Neural progenitor cell (in vitro differentiated cells): ENCODE measurements at regions not wholly inside any gene's neighbourhood (a gene's known extent, or its start where the extent isn't known, plus 50 kb on each side); places are given as distances from the start of the nearest gene placed in this dataset.
A peak's percentile ranks its signal among the peaks of the same experiment; 100 is the strongest.

ENCODE experiments used
- DNase-seq: peaks from one replicate; pipeline ENCODE4 v3.0.0-alpha.2; 2016; ENCODE audit warnings: low spot score
- H2AFZ ChIP-seq: fragments of 200-600 bp; sonication (generic); replicated peaks from 2 replicates; pipeline ENCODE4 v1.6.1; 2016; ENCODE audit warnings: antibody characterized with exemption
- H3F3A ChIP-seq: fragments of 200-600 bp; sonication (generic); 2 replicates; pipeline ENCODE4 v1.6.1; 2016; ENCODE audit warnings: antibody characterized with exemption, low read depth
- H3K27ac ChIP-seq: fragments of 200-600 bp; sonication (generic); 2 replicates; pipeline ENCODE4 v1.5.1; 2016; ENCODE audit warnings: mild to moderate bottlenecking
- H3K27me3 ChIP-seq: fragments of 200-600 bp; sonication (generic); 2 replicates; pipeline ENCODE4 v1.6.1; 2016; ENCODE audit warnings: mild to moderate bottlenecking, moderate library complexity
- H3K36me3 ChIP-seq: fragments of 200-600 bp; sonication (generic); 2 replicates; pipeline ENCODE4 v1.5.1; 2016
- H3K4me1 ChIP-seq: fragments of 200-600 bp; sonication (generic); 2 replicates; pipeline ENCODE4 v1.6.1; 2016; ENCODE audit warnings: mixed run types
- H3K4me2 ChIP-seq: fragments of 200-600 bp; sonication (generic); 2 replicates; pipeline ENCODE4 v1.6.1; 2016
- H3K4me3 ChIP-seq: fragments of 200-600 bp; sonication (generic); 2 replicates; pipeline ENCODE4 v1.5.1; 2016
- H3K79me2 ChIP-seq: fragments of 200-600 bp; sonication (generic); 2 replicates; pipeline ENCODE4 v1.6.1; 2016; ENCODE audit warnings: low read depth
- H3K9ac ChIP-seq: fragments of 200-600 bp; sonication (generic); 2 replicates; pipeline ENCODE4 v1.6.1; 2016
- H3K9me3 ChIP-seq: fragments of 200-600 bp; sonication (generic); 2 replicates; pipeline ENCODE4 v1.5.1; 2016; ENCODE audit warnings: low read depth
- H4K20me1 ChIP-seq: fragments of 200-600 bp; sonication (generic); 2 replicates; pipeline ENCODE4 v1.6.1; 2016; ENCODE audit warnings: low read depth
- H3K27ac Mint-ChIP-seq: 3 replicates; pipeline ENCODE4 v1.8.0; 2021; ENCODE audit warnings: mixed read lengths
- H3K27me3 Mint-ChIP-seq: 2 replicates; pipeline ENCODE4 v1.8.0; 2022; ENCODE audit warnings: low read depth, mild to moderate bottlenecking, inconsistent platforms, moderate library complexity, mixed read lengths; ENCODE audit not compliant: insufficient read depth
- H3K36me3 Mint-ChIP-seq: 3 replicates; pipeline ENCODE4 v1.8.0; 2021; ENCODE audit warnings: mixed read lengths
- H3K4me1 Mint-ChIP-seq: 3 replicates; pipeline ENCODE4 v1.8.0; 2021; ENCODE audit warnings: mixed read lengths
- H3K4me3 Mint-ChIP-seq: 3 replicates; pipeline ENCODE4 v1.8.0; 2021; ENCODE audit warnings: mild to moderate bottlenecking, moderate library complexity, mixed read lengths
- H3K9me3 Mint-ChIP-seq: 3 replicates; pipeline ENCODE4 v1.8.0; 2020; ENCODE audit warnings: mixed read lengths
- EZH2 ChIP-seq: fragments of 200-600 bp; sonication (generic); IDR thresholded peaks from 2 replicates; pipeline ENCODE4 v1.6.1; 2017; ENCODE audit warnings: antibody characterized with exemption, mild to moderate bottlenecking, moderate library complexity
- EZH2phosphoT487 ChIP-seq: fragments of 200-600 bp; sonication (generic); IDR thresholded peaks from 2 replicates; pipeline ENCODE4 v1.6.1; 2017; ENCODE audit warnings: antibody characterized with exemption
- TF ChIP-seq, protein P1 (sequence below): fragments of 200-600 bp; sonication (generic); IDR thresholded peaks from 2 replicates; pipeline ENCODE4 v1.5.1; 2017; ENCODE audit warnings: antibody characterized with exemption, mild to moderate bottlenecking

DNA sequence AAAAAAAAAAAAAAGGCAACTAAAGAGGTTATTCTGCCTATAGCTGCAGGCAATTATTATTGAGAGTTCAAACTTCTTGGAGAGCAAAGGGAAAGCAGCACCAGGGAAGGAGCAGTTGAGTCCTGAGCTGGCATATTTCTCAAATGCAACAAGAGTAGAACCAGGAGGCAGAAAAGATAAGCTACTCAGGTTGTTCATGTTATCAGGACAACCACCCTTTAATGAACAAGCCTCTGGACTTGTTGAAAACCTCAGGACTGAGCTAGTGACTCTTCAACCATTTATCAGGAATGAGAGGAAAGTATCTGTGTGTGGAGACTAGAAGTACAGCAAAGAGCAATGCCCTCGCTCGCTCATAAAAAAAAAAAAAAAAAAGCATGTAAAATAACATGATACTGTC, 183.0 kb downstream of the KCTD12 start:
- Histone ChIP-seq H4K20me1 (no peaks in the 10 kb centered on the region), H3K4me2 (no peak overlapping the region), H3K9me3 (no peaks in the 10 kb centered on the region), H2AFZ (no peak overlapping the region), H3K36me3 (no peaks in the 10 kb centered on the region), H3F3A (no peaks in the 10 kb centered on the region), H3K27me3 (no peaks in the 10 kb centered on the region), H3K4me3 (no peak overlapping the region), H3K79me2 (no peaks in the 10 kb centered on the region), H3K9ac (no peak overlapping the region), H3K4me1 (no peaks in the 10 kb centered on the region), H3K27ac (no peak overlapping the region)
- DNase-seq = no peak
- Mint-ChIP-seq H3K36me3 (no peaks in the 10 kb centered on the region), H3K4me1 (no peaks in the 10 kb centered on the region), H3K4me3 (no peak overlapping the region), H3K27ac (no peak overlapping the region), H3K27me3 (peaks cover 6% of the 10 kb centered on the region), H3K9me3 (peaks cover 2% of the 10 kb centered on the region)
- no peak for TF ChIP-seq EZH2
- TF ChIP-seq EZH2phosphoT487 = no peak
- TF ChIP-seq, protein P1, sequence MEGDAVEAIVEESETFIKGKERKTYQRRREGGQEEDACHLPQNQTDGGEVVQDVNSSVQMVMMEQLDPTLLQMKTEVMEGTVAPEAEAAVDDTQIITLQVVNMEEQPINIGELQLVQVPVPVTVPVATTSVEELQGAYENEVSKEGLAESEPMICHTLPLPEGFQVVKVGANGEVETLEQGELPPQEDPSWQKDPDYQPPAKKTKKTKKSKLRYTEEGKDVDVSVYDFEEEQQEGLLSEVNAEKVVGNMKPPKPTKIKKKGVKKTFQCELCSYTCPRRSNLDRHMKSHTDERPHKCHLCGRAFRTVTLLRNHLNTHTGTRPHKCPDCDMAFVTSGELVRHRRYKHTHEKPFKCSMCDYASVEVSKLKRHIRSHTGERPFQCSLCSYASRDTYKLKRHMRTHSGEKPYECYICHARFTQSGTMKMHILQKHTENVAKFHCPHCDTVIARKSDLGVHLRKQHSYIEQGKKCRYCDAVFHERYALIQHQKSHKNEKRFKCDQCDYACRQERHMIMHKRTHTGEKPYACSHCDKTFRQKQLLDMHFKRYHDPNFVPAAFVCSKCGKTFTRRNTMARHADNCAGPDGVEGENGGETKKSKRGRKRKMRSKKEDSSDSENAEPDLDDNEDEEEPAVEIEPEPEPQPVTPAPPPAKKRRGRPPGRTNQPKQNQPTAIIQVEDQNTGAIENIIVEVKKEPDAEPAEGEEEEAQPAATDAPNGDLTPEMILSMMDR = no peak

DNA sequence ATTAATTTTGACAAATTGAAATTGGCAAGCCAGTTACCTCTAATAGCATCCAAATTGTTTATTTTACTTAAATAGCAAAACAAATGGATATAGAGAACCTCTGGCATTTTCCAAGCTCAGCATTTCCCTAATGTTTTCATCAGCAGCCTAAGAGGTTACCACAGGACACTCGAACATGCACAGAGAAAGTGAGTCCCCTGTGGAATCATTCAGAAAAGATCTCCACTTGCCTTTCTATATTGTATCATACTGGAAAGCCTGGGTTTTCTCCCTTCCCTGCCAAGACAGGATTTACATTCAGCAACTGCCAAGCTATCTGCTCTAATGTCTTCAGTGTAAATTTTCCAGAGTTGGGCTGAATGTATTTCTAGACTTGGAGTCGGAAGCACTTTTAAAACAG, 188.9 kb downstream of the KCTD12 start:
- no peaks in the 10 kb centered on the region for H3K27me3 ChIP-seq
- Mint-ChIP-seq H3K27ac (no peak overlapping the region), H3K9me3 (peaks cover 2% of the 10 kb centered on the region), H3K4me1 (peaks cover 2% of the 10 kb centered on the region), H3K27me3 (peaks cover 3% of the 10 kb centered on the region), H3K36me3 (no peaks in the 10 kb centered on the region), H3K4me3 (no peak overlapping the region)
- no peaks in the 10 kb centered on the region for H3K4me1 ChIP-seq
- H3K9ac ChIP-seq = no peak overlapping the region
- H4K20me1 ChIP-seq = no peaks in the 10 kb centered on the region
- H3F3A ChIP-seq = no peaks in the 10 kb centered on the region
- H3K36me3 ChIP-seq = no peaks in the 10 kb centered on the region
- H3K4me2 ChIP-seq = no peak overlapping the region
- no peak overlapping the region for H2AFZ ChIP-seq
- DNase-seq = no peak
- TF ChIP-seq, protein P1 = no peak
- no peak for TF ChIP-seq EZH2
- H3K4me3 ChIP-seq = no peak overlapping the region
- no peak overlapping the region for H3K27ac ChIP-seq
- no peaks in the 10 kb centered on the region for H3K79me2 ChIP-seq
- no peaks in the 10 kb centered on the region for H3K9me3 ChIP-seq

DNA sequence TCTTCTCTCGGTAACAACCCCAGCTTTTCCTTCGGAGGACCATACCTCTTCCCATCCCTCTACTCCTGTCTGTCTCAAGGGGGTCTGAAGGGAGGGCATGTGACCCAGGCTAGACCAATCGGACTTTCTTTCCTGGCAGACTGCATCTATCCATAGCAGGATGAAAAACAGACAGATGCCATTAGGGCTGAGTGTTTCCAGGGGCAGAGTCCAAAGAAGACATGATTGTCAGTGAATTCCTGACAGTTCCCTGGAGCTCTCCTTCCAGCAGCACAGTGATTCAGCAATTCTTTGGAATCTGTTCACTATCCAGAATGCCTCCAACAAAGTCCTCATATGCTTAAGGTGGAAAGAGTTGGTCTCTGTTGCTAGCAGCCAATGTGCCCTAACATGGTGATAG, 189.8 kb downstream of the KCTD12 start:
- Histone ChIP-seq H3K27ac (no peak overlapping the region), H3K4me2 (no peak overlapping the region), H3K4me1 (no peaks in the 10 kb centered on the region), H3K27me3 (no peaks in the 10 kb centered on the region), H3K79me2 (no peaks in the 10 kb centered on the region), H4K20me1 (no peaks in the 10 kb centered on the region), H3K36me3 (no peaks in the 10 kb centered on the region), H3K4me3 (no peak overlapping the region), H3K9ac (no peak overlapping the region), H3F3A (no peaks in the 10 kb centered on the region), H2AFZ (peak overlapping the region; percentile 71), H3K9me3 (no peaks in the 10 kb centered on the region)
- no peak for DNase-seq
- peaks cover 2% of the 10 kb centered on the region for H3K4me1 Mint-ChIP-seq
- H3K27me3 Mint-ChIP-seq = peaks cover 3% of the 10 kb centered on the region
- no peaks in the 10 kb centered on the region for H3K36me3 Mint-ChIP-seq
- H3K27ac Mint-ChIP-seq = no peak overlapping the region
- no peak for TF ChIP-seq EZH2
- TF ChIP-seq, protein P1 = no peak
- no peak for TF ChIP-seq EZH2phosphoT487
- H3K9me3 Mint-ChIP-seq = peaks cover 2% of the 10 kb centered on the region
- no peak overlapping the region for H3K4me3 Mint-ChIP-seq

DNA sequence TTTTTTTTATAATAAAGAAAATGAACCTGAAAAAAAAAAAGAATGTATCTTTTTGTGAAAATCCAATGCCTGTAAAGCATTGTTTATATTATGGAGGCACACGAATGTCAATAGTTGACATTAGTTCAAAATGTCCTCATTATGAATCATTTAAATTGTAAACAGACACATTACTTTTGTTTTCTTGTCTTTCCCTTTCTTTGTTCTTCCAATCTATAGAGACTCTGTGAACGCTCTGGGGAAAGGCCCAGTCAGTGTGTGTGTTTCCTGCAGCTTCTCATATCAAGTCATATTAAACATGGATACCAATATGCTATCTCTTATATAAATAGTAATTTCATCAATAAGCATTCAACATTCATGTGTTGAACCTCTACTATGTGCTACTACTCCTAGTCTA, 193.1 kb downstream of the KCTD12 start:
- H3K4me2 ChIP-seq = no peak overlapping the region
- H3K4me1 ChIP-seq = peaks cover 1% of the 10 kb centered on the region

More for the DNA sequence above, 193.1 kb downstream of the KCTD12 start:
- H3K36me3 ChIP-seq = no peaks in the 10 kb centered on the region
- H3K4me3 ChIP-seq = no peak overlapping the region
- no peaks in the 10 kb centered on the region for H4K20me1 ChIP-seq
- no peaks in the 10 kb centered on the region for H3K9me3 ChIP-seq
- Mint-ChIP-seq H3K4me3 (no peak overlapping the region), H3K4me1 (peaks cover 2% of the 10 kb centered on the region), H3K9me3 (no peaks in the 10 kb centered on the region), H3K36me3 (no peaks in the 10 kb centered on the region), H3K27me3 (no peaks in the 10 kb centered on the region), H3K27ac (no peak overlapping the region)
- H3K79me2 ChIP-seq = no peaks in the 10 kb centered on the region
- TF ChIP-seq EZH2phosphoT487 (no peak), EZH2 (no peak)
- TF ChIP-seq, protein P1 = no peak
- H2AFZ ChIP-seq = no peak overlapping the region
- H3K27me3 ChIP-seq = no peaks in the 10 kb centered on the region
- H3K27ac ChIP-seq = no peak overlapping the region
- no peak for DNase-seq
- no peaks in the 10 kb centered on the region for H3F3A ChIP-seq
- H3K9ac ChIP-seq = no peak overlapping the region
